ENCODE measurements at regions not wholly inside any gene's neighbourhood (a gene's known extent, or its start where the extent isn't known, plus 50 kb on each side); places are given as distances from the start of the nearest gene placed in this dataset.
"Not testable (repeated sequence)": the region's sequence is repeated elsewhere in the genome, so short reads cannot be mapped to it uniquely, and the experiment has no call there.

- DNase-seq (ENCODE audit: low spot score): no peak
Measured at GRCh38 chr9:73871636-73872035, 625.5 kb upstream of the RORB start.

DNA sequence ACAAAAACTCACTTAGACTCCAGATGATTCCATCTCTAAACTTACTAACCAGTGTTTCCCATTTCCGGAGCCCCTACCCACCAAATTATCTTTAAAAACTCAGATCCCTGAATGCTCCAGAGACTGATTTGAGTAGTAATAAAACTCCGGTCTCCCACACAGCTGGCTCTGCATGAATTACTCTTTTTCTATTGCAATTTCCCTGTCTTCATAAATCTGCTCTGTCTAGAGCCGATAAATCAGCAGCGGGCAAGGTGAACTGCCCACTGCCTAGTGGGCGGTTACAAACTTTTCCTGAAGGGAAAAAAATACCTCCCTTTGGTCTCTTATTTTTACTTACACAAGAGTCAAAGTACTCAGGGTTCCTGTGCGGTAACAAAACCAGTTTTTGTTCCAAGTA lies 624.4 kb upstream of the RORB start:
- DNase-seq (ENCODE audit: low spot score): no peak

DNA sequence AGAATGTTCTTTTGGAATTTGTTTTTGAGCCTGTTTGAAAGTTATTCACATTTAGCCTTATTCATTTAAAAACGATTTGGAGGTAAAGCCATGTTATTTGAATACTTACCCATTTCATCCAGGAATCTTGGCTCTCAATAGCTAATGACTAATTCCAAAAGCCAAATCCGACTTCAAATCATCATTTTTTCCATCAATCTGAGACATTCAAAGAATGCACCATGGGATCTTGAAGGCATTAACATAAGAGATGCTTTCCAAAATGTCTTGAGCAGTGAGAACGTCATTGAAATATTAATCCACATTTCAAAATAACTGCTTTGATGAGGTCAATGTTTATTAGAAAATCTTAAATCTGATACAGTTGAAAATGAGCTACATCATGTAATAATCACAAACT lies 617.0 kb upstream of the RORB start:
- DNase-seq (ENCODE audit: low spot score): no peak

- DNase-seq (ENCODE audit: low spot score): no peak
Measured at GRCh38 chr9:73889023-73889422, 608.1 kb upstream of the RORB start.

DNA sequence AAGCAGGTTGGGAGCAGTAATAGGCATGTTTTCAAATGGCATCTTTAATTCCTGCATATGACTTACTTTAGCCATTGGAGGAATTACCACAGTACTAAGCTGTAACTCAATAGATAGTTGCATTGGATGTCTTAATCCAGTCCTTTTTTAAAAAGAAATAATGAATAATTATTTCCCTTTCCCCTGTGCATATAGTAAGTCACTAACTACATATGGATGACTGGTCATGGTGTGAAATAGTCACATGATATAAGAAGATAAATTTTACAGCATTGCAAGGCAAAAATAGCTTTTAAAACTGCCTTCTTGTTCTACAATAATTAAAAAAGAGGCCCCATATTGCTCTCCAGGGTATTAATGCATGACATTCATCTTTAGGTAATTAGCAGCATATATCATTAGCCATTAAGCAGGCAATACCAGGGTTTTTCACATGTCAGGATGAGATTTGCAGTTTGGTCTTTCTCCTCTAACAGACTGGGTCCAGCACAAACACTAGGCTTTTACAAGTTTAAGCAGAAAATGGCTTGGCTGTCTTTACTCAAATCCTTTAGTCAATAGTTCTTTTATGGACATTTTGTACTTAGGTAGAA lies 606.4 kb upstream of the RORB start:
- no peak for DNase-seq (ENCODE audit: low spot score)

- DNase-seq (ENCODE audit: low spot score): no peak
Measured at GRCh38 chr9:73892335-73892734, 604.8 kb upstream of the RORB start.

DNA sequence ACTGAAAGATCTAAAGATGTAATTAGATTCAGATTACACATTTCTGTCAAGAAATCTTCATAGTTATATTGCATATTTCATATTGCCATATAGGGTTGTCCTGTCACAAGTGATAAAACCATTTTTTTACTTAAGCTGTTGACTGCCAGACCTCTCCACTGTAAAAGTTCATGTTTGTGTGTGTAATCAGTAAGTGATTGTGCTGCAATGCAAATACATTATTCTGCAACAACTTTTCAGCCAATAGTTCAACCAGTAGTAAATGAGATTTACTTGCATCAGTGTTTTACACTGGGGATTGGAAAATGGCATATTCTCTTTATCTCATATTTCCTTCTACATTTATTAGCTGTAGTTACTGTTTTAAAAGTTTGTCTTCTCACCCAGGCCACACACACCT lies 603.9 kb upstream of the RORB start:
- peak; percentile 9 for DNase-seq (ENCODE audit: low spot score)

DNA sequence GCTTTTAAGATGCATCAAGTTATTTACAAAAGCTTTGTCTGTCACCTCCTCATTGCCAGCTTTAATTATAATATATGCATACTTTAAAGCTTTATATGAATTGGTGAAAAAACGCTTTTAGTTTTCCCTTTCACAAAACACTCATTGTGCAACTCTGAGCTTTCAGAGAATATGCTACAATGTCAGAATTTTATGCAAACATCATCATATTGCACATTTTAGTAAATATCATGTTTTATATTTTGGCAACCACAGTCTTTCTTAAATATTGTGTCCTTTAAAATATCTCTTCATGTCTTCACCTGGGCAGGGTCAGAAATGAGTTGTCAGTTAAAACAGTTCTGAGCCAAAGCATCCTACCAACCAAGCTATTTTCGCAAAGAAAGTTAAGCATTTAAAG lies 601.1 kb upstream of the RORB start:
- no peak for DNase-seq (ENCODE audit: low spot score)

DNA sequence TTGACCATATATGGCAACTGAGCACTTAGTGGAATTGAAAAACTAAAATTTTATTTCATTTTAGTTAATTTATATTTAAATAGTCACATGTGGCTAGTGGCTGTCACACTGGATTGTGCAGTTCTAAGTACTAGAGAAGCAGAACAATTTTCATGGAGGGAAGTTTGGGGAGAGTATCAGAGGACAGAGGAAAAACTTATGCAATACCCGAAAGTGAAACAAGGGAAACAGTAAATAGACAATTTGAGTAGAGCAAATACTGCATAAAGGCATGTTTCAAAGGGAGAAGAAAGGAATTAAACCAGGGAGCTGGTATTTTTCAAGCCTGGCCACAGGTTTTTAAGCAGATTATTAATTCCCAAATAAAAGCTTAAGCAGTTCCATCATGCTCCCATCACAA lies 590.5 kb upstream of the RORB start:
- no peak for DNase-seq (ENCODE audit: low spot score)

- no peak for DNase-seq (ENCODE audit: low spot score)
Measured at GRCh38 chr9:73911804-73912203, 585.3 kb upstream of the RORB start.

GRCh38 chr9:73916016-73916673 lies 581.0 kb upstream of the RORB start:
- peak; percentile 4 for DNase-seq (ENCODE audit: low spot score)

DNA sequence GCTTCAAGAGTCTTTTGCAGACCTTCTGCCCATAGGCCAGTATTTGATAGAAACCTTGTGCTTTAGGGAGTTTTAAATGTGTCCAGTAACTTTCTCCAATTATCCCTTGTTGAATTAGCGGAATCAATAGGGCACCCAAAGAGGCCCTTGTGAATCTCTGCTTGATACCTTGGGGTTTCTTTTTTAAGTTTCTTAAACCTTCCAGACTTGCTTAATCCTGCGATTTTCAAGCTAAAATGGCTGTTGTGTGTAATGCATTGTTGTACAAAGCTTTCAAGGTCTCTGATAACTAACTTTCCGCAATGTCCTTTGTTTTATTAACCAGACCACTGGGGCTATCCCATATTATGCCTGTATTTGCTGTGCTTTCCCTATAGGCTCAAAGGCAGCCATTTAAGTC lies 577.4 kb upstream of the RORB start:
- no peak for DNase-seq (ENCODE audit: low spot score)

- DNase-seq (ENCODE audit: low spot score): no peak
Measured at GRCh38 chr9:73923796-73924195, 573.3 kb upstream of the RORB start.

- DNase-seq (ENCODE audit: low spot score): no peak
Measured at GRCh38 chr9:73951147-73951546, 546.0 kb upstream of the RORB start.

DNA sequence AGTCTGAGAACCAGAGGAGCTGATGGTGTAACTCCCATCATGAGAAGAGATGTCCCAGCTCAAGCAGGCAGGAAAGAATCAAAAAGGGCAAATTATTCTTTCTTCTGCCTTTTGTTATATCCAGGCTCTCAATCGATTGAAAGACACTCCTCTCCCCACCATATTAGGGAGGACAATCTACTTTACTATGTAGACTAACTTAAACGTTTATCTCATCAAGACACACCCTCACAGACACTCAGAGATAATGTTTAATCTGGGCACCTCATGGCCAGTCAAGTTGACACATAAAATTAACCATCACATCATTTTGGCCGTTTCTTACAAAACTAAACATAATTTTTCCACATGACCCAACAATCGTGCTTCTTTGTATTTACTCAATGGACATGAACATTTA lies 534.3 kb upstream of the RORB start:
- no peak for DNase-seq (ENCODE audit: low spot score)

GRCh38 chr9:73969936-73970335 lies 527.2 kb upstream of the RORB start:
- no peak for DNase-seq (ENCODE audit: low spot score)

DNA sequence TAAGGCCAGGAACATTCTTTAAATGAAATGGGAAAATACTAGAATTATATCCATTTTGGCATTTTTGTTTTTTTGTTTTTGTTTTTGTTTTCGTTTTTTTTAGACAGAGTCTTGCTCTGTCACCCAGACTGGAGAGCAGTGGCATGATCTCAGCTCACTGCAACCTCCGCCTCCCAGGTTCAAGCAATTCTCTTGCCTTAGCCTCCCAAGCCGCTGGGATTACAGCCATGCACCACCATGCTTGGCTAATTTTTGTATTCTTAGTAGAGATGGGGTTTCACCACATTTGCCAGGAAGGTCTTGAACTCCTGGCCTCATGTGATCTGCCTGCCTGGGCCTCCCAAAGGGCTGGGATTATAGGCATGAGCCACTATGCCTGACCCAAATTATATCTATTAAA lies 520.7 kb upstream of the RORB start:
- not testable (repeated sequence) for DNase-seq (ENCODE audit: low spot score)

DNA sequence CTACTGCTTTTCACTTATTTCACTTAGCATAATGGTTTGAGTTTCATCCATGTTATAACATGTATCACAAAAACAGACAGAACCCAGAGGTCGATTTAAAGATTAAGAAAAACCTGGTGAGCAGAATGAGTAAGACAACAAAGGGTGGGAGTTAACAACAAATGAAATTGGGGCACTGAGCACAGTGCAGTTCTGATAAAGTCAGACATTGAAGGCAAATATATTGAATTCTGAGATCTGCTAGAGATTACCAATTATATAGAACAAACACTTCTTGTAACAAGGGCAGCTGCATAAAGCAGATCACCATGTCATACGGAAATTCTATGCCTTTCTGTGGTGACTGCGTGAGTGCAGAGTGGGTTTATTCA lies 517.3 kb upstream of the RORB start:
- DNase-seq (ENCODE audit: low spot score): no peak

DNA sequence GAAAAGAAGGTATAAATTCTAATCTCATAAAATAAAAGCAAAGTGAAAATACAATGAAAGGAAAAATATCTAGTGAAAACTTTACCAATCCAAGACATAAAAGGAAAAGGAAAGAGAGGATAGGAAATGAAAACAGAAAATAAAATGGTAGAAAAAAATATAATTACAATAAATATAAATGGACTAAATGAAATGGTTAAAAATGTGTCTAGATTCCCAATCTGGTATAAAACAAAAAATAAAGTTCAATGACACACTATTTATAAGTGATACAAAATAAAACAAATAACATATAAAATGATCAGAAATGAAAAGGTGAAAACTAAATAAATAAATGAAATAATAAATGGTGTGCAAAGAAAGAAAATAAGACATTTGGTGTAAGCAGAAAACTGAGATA lies 516.4 kb upstream of the RORB start:
- DNase-seq (ENCODE audit: low spot score): no peak

DNA sequence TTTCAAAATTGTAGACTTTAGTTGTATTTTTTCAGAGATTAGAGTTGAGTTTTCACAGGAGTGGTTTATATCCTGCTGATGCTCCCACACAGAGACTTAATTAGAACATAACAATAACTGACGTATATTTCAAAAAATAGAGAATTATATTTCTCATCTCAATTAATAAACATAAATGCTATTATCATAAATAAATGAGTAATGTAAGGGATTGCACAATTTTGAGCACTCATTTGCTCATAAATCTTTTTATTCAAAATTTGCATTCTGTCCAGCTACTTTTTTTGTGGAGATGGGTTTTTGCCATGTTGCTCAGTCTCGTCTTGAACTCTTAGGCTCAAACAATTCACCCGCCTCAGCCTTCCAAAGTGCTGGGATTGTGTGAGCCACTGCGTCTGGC lies 515.7 kb upstream of the RORB start:
- DNase-seq (ENCODE audit: low spot score): no peak

DNA sequence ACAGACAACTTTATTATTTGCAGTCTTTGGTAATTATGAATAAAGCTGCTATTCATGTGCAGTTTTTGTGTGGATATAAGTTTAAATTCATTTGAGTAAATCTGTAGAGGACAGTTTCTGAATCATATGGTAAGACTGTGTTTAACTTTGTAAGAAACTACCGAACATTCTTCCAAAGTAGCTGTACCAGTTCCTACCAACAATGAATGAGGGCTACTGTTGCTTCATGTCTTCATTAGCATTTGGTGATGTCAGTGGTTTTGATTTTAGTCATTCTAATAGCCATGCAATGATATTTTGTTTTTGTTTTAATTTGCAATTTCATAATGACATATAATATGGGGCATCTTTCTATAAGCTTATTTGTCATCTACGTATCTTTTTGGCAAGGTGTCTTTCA lies 501.3 kb upstream of the RORB start:
- DNase-seq (ENCODE audit: low spot score): no peak

- DNase-seq (ENCODE audit: low spot score): no peak
Measured at GRCh38 chr9:73996844-73997243, 500.3 kb upstream of the RORB start.

DNA sequence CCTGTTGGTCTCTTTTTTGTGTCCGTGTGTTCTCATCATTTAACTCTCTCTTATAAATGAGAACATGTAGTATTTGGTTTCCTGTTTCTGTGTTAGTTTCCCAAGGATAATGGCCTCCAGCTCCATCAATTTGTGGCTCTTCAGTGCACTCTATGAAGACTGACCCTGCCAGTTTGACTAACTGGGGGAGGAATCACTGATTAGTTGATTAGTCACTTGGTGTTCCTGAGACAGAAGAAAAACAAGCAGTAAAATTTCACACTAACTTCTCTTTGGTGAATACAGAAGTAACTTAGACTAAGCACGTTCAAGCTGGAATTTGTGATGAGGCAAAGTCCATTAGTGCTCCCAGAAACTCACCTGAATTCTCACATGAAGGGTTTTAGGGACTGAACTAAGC lies 495.8 kb upstream of the RORB start:
- no peak for DNase-seq (ENCODE audit: low spot score)

- no peak for DNase-seq (ENCODE audit: low spot score)
Measured at GRCh38 chr9:74006935-74007334, 490.2 kb upstream of the RORB start.

GRCh38 chr9:74007833-74008232 lies 489.3 kb upstream of the RORB start:
- DNase-seq (ENCODE audit: low spot score): no peak

Measured in HuH-7.5 (cell line).